Retinal pigment epithelial cell (primary cell): ENCODE measurements at regions not wholly inside any gene's neighbourhood (a gene's known extent, or its start where the extent isn't known, plus 50 kb on each side); places are given as distances from the start of the nearest gene placed in this dataset.

Source experiments
- DNase-seq: peaks from one replicate; pipeline ENCODE4 v3.0.0-alpha.2; 2010; ENCODE audit warnings: low read depth
- H3K4me3 ChIP-seq: 2 replicates; pipeline ENCODE4 v1.5.1; 2011; ENCODE audit warnings: mild to moderate bottlenecking, low read length, control low read depth, moderate library complexity
- CTCF ChIP-seq: conservative IDR thresholded peaks from 2 replicates; pipeline ENCODE4 v1.5.1; 2011; ENCODE audit warnings: low read depth, low read length, control low read depth, inconsistent platforms

- no peak for DNase-seq
- TF ChIP-seq CTCF, result no peak
- H3K4me3 ChIP-seq, result no peak overlapping the region
Observed at GRCh38 chr17:52242268-52242667, 83.8 kb upstream of the CA10 start.

- DNase-seq, result no peak
- TF ChIP-seq CTCF, result no peak
- no peak overlapping the region for H3K4me3 ChIP-seq
Observed at GRCh38 chr17:52237151-52237550, 78.6 kb upstream of the CA10 start.

GRCh38 chr17:52235516-52235915, 77.0 kb upstream of the CA10 start:
- TF ChIP-seq CTCF, result no peak
- DNase-seq, result no peak
- H3K4me3 ChIP-seq, result no peak overlapping the region

GRCh38 chr17:52233632-52234031, 75.1 kb upstream of the CA10 start:
- no peak for DNase-seq
- TF ChIP-seq CTCF, result no peak

GRCh38 chr17:52233176-52233575, 74.7 kb upstream of the CA10 start:
- TF ChIP-seq CTCF, result no peak
- no peak overlapping the region for H3K4me3 ChIP-seq
- no peak for DNase-seq

More at GRCh38 chr17:52233632-52234031, 75.1 kb upstream of the CA10 start:
- no peak overlapping the region for H3K4me3 ChIP-seq

- no peak for TF ChIP-seq CTCF
- DNase-seq, result no peak
- no peak overlapping the region for H3K4me3 ChIP-seq
Observed at GRCh38 chr17:52228823-52229222, 70.3 kb upstream of the CA10 start.

- H3K4me3 ChIP-seq, result no peak overlapping the region
- DNase-seq, result no peak
- TF ChIP-seq CTCF, result no peak
Observed at GRCh38 chr17:52227926-52228325, 69.4 kb upstream of the CA10 start.
